GM21367 (cell line): ENCODE measurements at regions not wholly inside any gene's neighbourhood (a gene's known extent, or its start where the extent isn't known, plus 50 kb on each side); places are given as distances from the start of the nearest gene placed in this dataset.

Experiments used
- ATAC-seq: cut with Tn5 transposase; IDR thresholded peaks from one replicate; pipeline ENCODE4 v1.9.1; 2021; ENCODE audit not compliant: unreplicated experiment

DNA sequence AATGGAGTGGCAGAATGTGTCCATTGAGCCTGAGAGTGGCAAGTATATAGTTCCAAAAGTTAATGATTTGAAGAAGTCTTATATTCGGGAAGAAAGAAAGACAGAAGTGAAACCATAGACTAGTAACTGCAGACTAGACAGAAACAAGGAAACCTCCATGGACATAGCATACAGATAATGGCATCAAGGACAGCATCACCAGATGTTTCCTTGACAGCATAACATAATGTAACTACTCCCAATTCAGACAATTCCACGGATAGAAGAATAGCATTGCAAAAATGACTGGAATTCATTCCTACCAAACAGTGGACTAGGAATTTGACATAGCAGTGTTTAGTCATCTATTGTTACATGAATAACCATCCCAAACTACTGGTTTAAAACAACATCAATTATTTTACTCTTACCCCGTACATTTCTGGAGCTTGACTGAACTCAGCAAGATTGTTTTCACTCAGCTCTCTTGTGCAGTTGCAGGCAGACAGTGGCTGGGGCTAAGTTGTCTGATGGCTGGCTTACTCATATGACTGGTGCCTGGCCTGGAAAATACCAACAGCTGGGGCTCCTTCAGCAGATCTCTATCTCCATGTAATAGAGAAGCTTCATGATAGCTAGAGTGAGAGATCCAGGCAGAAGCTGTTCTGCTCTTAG lies 109.7 kb upstream of the GADL1 start:
- ATAC-seq: peak; percentile 53

DNA sequence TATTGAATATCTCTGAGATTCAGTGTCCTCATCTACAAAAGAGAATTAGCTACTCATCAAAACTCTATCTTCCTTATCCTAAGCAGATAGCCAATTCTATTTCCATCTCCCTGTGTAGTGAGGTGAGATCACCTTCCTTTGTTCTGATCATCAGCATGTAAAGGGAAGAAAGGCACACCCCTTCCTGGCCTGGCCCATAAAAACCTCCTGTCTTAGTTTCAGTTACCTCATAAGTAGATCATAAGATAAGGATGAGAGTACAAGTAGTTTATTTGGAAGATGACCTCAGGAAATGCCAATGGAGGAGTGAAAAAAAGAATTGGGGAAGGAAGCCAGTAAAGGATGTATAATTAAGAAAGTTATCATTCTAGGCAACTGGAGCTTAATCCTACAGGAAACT lies 114.5 kb upstream of the GADL1 start:
- ATAC-seq: no peak

DNA sequence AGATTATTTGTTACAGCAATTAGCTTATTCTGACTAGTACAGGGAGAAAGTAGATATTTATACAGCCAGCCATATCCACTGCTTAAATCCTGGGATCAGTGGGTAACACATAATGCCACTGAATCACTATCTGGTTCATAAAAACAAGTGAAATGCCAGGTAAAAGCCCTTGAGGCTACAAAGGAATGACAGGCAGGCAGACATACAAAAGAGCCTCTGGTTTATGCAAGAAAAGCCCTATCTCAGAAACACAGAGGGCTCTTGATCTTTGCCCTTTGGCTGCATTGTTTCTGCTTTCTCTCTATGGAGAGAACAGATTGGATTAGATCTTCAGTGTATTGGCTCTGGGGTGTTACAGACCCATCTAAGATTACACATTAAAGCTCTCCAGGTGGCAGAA lies 115.4 kb upstream of the GADL1 start:
- ATAC-seq: no peak

GRCh38 chr3:31010491-31010890 lies 116.0 kb upstream of the GADL1 start:
- ATAC-seq: no peak

DNA sequence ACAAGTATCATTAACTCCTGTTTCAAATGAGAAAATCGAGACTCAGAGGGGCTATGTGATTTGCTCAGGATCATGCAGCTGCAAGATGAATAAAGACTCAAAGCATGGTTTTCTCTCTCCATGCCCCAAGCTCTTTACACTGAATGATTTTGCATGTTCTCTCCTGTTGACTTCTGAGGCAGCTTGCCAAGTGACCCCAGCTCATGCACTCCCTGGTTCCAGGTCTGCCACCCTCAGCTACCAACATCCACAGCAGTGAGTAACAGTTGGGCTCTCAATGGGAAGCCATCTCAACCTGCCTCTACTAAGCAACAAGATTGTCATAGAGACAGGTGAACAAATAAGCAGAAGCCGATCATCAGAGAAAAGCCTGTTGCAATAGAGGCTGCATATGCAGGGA lies 116.9 kb upstream of the GADL1 start:
- ATAC-seq: no peak

GRCh38 chr3:31013090-31013489 lies 118.6 kb upstream of the GADL1 start:
- no peak for ATAC-seq

- no peak for ATAC-seq
Observed at GRCh38 chr3:31013843-31014242, 119.4 kb upstream of the GADL1 start.

- no peak for ATAC-seq
Observed at GRCh38 chr3:31014317-31015040, 120.0 kb upstream of the GADL1 start.

DNA sequence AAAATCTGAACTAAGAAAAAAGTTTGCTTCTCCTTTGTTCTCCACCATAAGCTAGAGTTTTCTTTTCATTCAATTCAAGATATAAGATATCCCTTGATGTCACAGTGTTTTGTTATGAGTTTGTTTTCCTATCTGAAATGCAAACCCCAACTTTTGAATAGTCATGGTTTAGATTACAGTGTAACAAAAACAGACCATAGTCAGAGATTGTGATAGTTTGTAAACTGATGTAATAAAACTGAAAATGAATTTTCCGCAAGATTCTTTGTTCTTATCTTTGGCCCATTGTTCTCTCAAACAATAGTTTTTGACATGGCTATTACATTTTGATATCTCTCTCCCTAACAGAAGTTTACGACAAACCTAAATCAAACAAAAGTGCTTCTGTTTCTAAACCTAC lies 121.7 kb upstream of the GADL1 start:
- no peak for ATAC-seq

GRCh38 chr3:31022716-31023115 lies 128.3 kb upstream of the GADL1 start:
- no peak for ATAC-seq

DNA sequence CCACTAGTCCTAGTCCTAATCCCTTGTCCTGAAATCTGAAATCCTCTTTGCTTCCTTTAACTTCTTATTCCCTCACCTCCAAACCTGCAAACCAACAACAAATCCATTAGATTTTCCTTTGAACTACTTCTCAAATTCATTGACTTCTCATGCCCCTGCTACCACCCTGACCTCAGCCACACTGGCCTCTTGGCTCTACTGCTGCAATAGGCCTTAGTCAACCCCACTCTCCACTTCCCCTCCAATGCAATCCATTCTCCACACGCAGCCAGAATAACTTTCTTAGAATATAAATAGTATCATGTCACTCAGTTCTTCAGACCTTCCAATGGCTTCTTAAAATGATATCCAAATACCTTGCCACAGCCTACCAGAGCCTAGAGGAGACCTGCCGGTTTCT lies 131.1 kb upstream of the GADL1 start:
- ATAC-seq: no peak

DNA sequence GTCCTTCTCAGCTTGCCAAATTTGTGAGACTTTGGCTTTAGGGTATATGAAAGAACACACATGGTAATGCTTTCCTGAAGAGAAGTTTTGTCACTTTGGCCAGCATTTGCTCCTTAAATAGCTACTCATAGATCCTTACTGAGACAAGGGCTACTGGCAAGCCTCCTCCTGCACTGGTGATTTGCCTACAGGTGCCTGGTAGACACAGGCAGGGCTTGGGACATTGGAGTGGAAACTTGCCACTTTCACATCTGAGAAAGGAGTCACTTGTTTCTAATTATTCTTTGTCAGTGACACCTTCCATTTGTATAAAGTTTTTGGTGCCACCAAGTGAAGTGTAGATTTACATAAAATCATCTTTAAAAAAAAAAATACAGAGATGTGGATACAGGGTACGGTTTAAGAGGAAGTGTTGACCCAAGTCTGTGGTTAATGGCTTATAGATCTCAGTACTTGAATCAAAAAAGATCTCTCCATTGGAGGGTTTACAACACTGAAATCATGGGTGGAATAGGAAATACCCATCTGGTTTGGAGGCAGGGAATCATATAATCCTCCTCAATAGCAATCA lies 132.8 kb upstream of the GADL1 start:
- ATAC-seq: no peak

GRCh38 chr3:31027914-31028313 lies 133.5 kb upstream of the GADL1 start:
- no peak for ATAC-seq

DNA sequence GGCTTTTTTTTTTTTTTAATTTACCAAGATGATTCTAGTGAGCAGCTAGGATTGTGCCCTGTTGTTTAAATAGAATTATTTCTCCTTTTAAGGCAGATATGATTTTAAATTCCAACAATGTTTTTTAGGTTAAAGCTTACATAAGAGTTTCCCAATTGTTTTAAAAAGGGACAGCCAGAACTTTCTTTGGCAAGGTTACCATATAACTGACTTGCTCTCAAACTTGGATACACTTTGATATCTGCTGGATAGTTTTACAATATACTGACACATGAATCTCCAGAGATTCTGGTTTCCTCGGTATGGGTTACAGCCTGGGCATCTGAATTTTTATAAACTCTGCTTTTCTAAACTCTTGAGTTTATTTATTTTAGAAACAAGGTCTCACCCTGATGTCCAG lies 134.3 kb upstream of the GADL1 start:
- no peak for ATAC-seq

DNA sequence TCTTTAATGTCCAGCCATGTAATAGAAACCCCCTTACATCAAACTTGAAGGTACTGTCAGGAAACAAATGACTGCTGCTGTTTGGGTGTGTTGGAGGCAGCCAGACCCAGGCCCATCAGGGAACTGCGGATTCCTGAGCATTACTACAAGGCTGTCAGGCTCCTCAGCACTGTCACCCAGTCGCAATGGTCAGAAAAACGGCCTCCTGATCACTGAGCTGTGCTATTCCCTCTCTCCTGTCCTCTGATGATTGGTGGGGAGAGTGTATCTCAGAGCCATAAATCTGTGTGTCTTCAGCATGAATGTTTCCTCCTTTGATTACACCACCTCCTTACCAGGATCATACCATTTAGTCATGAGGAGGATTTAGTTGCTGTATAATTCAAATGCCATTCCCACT lies 135.2 kb upstream of the GADL1 start:
- no peak for ATAC-seq

DNA sequence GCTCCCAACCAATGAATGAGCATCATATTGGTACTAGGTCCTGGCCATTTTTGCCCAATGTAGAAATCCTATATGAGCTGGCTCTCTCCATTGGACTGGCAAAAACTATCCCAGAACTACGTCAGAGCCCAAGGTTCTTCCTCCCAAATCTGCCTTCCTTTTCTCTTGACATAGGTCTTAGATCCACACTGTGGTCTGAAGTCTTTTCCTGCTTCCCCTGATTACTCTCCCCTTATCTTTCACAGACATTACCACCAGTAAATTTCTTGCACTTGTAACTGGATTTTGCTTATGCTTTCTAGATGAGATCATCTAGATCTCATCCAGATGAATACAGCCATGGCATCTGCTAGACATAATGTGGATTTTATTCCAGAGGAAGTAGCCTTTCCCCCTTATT lies 141.2 kb upstream of the GADL1 start:
- ATAC-seq: no peak

GRCh38 chr3:31038086-31038739 lies 143.8 kb upstream of the GADL1 start:
- no peak for ATAC-seq

DNA sequence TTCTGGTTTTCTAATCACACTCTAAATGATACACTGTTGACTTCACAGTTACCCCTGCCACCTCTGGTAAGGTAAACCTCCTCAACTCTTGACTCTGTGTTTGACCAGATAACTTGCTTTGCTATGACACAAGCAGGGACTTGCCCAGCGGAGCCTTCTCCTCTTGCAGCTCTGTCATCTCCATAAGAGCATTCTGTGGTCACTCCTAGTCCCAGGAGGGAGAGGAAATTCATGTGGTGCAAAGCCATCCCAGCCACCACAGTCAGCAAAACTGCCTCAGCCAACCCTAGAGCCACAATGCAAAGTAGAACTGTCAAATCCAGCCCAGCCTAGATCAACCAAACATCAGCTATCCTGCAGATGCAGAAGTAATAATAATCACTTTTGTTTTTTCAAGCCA lies 144.7 kb upstream of the GADL1 start:
- no peak for ATAC-seq

DNA sequence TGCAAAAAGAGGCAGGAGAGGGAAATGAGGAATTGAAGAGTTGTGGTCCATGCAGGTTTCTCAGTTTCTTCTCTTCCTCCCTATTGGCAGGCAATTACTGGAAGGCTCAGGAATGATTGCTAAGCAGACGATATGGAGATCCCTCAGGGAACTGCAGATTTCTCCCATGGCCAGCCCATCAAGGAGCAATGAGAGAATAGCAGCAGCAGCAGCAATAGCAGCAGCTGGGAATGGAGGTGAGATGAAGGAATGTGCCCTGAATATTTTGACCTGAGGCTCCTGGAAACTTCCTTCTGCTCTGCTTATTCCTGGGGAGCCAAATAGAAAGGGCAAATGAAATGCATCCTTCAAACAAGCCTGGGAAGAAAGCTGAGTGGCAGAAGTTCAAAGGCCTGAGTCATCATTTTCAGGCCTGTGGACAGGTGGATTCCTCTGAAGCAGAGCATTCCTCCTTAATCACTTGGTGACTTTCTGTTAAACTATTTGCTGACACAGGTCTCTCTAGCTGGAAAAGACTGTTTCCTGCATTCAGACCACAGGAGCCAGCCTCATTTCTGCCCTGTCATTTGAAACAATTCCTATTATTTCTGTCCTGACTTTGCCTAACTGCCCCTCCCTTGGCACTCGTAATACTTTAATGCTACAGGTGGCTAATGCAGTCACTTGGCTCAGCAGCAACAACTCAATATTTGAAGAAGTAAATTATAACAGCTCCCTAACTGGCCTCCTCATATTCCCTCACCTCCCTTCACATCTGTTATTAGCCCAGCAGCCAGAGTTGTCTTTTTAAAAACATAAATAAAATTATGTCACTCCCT lies 146.9 kb upstream of the GADL1 start:
- no peak for ATAC-seq

DNA sequence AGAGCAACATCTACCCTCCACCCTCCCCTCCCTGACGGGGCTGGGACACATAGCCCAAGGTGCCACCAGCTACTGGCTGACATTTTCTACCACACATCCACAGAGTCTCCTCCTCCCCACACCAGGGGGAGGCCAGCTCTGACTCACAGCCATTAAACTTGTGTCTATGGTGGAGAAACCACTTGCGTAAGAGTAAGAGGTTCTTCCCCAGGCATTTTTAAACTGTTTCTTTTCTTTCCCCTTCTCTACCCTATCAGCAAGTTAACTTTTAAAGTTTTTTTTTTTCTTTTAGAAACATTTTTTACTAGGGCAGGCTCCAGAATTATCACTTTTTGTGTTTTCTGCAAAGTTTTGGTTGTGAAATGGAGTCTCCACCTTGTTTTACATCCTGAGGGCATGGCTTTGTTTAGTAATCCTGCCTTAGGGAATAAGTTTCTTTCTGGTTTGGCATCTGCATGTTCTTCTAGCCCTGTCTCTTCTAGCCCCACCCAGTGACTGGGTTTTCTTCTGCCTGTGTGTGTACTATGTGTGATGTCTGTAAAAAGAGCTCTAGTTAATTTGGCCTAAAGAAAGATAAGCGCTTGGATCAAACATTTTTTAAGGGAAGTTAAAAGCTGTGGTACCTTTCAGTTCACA lies 148.8 kb upstream of the GADL1 start:
- ATAC-seq: no peak

DNA sequence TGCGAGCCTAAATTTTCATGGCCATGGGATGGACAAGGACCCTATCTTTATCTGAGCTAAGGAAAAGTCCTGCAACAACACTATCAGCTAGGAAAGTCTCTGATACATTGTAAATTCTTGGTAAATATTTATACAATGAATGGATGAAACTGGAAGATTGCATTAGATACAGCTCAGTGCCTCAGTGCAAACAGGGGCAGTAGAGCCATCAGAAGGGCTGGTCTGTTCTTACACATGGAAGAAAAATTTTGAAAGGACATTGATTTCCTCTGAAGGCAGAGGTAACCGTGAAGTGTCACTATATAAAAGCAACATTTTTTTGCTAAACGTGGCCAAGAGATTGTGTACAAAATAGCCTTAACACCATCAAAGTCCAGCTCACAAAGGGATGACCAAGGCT lies 153.2 kb upstream of the GADL1 start:
- ATAC-seq: no peak
